ENCODE measurements at regions not wholly inside any gene's neighbourhood (a gene's known extent, or its start where the extent isn't known, plus 50 kb on each side); places are given as distances from the start of the nearest gene placed in this dataset.

DNA sequence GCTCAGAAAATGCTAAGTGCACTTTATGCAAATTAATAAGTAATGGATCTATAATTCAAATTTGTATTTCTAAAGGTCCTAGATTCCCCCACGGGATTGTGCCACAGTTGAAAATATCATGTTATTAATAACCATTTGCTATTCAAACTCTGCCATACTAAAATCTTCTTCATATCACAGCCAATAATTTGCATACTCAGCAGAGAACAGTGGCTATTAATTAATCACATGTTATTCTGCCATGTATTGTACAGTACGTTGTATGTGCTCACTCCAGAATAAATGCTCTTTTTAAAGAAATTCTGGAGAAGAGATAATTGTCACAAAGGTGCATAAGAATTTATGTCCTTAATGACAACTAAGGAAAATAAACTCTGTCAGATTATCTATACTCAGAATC, 184.9 kb upstream of the LUZP2 start:
- H3K4me3 ChIP-seq = no peak overlapping the region
- no peaks in the 10 kb centered on the region for H3K9me3 ChIP-seq
- H3K27me3 ChIP-seq = no peaks in the 10 kb centered on the region
- H3K4me1 ChIP-seq = no peaks in the 10 kb centered on the region
- H3K36me3 ChIP-seq = no peaks in the 10 kb centered on the region
- intact Hi-C loops (cut with DNase I) = no loop called here
- TF ChIP-seq POLR2AphosphoS5 (IDR thresholded peaks at IDR 0.05; ENCODE audit: insufficient read depth in 1 of 2, low read depth in 1 of 2) = no peak
- no peak for TF ChIP-seq POLR2A (IDR thresholded peaks at IDR 0.05)
- TF ChIP-seq, protein P1, sequence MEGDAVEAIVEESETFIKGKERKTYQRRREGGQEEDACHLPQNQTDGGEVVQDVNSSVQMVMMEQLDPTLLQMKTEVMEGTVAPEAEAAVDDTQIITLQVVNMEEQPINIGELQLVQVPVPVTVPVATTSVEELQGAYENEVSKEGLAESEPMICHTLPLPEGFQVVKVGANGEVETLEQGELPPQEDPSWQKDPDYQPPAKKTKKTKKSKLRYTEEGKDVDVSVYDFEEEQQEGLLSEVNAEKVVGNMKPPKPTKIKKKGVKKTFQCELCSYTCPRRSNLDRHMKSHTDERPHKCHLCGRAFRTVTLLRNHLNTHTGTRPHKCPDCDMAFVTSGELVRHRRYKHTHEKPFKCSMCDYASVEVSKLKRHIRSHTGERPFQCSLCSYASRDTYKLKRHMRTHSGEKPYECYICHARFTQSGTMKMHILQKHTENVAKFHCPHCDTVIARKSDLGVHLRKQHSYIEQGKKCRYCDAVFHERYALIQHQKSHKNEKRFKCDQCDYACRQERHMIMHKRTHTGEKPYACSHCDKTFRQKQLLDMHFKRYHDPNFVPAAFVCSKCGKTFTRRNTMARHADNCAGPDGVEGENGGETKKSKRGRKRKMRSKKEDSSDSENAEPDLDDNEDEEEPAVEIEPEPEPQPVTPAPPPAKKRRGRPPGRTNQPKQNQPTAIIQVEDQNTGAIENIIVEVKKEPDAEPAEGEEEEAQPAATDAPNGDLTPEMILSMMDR (IDR thresholded peaks at IDR 0.05) = no peak
- H3K27ac ChIP-seq = no peak overlapping the region
- no peak for DNase-seq (ENCODE audit: extremely low spot score in 2 of 2)

DNA sequence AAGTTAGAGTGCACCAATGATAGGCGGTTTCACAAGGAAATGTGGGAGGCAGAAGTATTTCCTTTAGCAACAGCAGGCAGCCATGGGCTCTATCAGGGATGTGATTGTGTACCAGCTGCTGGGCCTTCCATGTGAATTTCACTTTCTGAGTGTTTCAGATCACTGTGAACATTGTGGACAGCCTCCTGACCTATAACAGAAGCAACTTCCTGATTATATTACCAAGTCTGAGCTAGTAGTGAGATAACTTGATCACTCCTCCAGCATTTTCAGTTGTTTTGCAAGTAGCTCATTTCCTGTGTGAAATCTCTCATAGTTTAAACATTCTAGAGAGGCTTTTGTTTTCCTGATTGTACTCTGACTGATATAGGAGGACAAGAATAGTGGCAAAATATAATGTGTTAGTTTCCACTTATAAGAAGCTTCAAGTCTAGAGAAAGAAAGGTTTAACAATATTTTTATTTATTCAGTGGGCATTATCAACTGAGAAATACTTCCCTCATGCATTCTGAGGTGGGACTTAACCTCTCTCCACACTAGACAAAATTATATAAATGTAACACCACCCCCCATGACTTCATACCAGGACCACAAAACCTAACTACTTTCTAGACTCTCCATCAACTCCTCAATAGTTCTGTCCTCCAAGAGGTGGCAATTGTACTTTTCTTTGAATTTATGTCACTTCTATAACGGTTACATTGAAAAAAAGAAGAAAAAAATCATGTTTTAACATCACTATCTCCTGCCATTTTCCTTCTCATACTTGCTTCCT, 184.2 kb upstream of the LUZP2 start:
- Histone ChIP-seq H3K27me3 (no peaks in the 10 kb centered on the region), H3K27ac (no peak overlapping the region), H3K4me3 (no peak overlapping the region), H3K9me3 (no peaks in the 10 kb centered on the region), H3K36me3 (no peaks in the 10 kb centered on the region), H3K4me1 (no peaks in the 10 kb centered on the region)
- intact Hi-C loops (cut with DNase I) = no loop called here
- DNase-seq (ENCODE audit: extremely low spot score in 2 of 2) = no peak
- no peak for TF ChIP-seq POLR2AphosphoS5 (IDR thresholded peaks at IDR 0.05; ENCODE audit: insufficient read depth in 1 of 2, low read depth in 1 of 2)
- TF ChIP-seq, protein P1 (IDR thresholded peaks at IDR 0.05) = no peak
- no peak for TF ChIP-seq POLR2A (IDR thresholded peaks at IDR 0.05)

DNA sequence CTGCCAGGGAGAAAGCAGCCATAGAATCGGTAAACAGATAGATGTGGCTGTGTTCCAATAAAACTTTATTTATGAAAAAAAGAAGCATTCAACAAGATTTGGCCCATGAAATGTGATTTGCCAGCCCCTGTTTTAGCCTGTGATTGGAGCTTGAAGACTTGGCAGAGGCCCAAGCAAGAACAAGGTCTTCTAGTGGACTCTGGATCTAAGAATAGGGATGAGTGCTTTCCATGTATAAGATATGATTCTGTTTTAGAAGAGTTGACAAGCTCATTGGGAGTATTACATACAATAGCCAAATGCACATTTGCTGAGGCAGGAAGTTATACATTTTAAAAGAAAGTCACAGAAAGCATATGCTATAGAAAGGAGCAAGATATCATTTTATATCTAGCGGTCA, 175.6 kb upstream of the LUZP2 start:
- Histone ChIP-seq H3K27me3 (no peaks in the 10 kb centered on the region), H3K4me3 (no peak overlapping the region), H3K27ac (no peak overlapping the region), H3K36me3 (no peaks in the 10 kb centered on the region), H3K4me1 (no peaks in the 10 kb centered on the region), H3K9me3 (no peaks in the 10 kb centered on the region)
- DNase-seq (ENCODE audit: extremely low spot score in 2 of 2) = no peak
- intact Hi-C loops (cut with DNase I) = no loop called here
- TF ChIP-seq POLR2AphosphoS5 (IDR thresholded peaks at IDR 0.05; ENCODE audit: insufficient read depth in 1 of 2, low read depth in 1 of 2) (no peak), POLR2A (IDR thresholded peaks at IDR 0.05) (no peak)
- TF ChIP-seq, protein P1 (IDR thresholded peaks at IDR 0.05) = no peak

DNA sequence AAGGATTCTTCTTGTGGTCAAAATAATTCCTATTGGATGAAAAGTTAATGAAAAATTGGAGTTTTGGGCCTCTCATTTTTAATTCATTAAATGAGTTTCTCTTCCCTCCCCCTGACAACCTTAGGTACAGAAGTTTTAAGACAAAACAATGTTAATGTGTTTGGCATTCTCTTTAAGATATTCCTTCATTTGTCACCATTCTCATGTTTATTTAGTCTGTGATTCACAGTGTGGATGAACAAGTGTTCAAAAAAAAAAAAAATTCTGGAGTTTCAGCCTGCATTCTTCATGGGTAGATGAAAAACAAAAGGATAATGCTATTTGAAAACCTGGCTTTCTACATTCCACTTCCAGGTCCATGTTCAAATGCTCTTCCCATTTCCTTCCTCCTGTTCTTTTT, 172.6 kb upstream of the LUZP2 start:
- intact Hi-C loops (cut with DNase I) = no loop called here

DNA sequence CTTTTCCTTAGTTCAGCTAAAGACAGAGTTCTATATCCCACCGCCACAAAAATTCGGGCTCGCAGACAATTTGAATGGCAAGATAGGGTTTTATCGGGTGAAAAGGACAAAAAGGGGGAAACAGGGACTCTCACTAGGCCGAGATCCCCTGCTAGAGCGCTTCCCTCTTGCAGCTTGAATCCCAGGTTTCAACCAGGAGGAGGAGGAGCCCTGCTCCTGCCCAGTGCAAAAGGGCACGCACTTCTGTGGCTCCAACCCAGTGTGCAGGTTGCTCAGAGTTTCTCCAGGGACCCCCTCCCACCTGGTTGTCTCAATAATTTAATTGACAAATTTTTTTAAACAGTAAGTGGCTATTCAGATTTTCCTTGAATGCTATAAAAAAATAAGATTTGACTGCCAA, 152.6 kb upstream of the LUZP2 start:
- no peak for DNase-seq (ENCODE audit: extremely low spot score in 2 of 2)
- intact Hi-C loops (cut with DNase I) = no loop called here
- Histone ChIP-seq H3K4me1 (no peaks in the 10 kb centered on the region), H3K36me3 (no peaks in the 10 kb centered on the region), H3K27me3 (no peaks in the 10 kb centered on the region), H3K27ac (no peak overlapping the region), H3K9me3 (no peaks in the 10 kb centered on the region), H3K4me3 (no peak overlapping the region)
- TF ChIP-seq POLR2AphosphoS5 (IDR thresholded peaks at IDR 0.05; ENCODE audit: insufficient read depth in 1 of 2, low read depth in 1 of 2) (no peak), POLR2A (IDR thresholded peaks at IDR 0.05) (no peak)
- TF ChIP-seq, protein P1 (IDR thresholded peaks at IDR 0.05) = no peak

More for the DNA sequence above, 172.6 kb upstream of the LUZP2 start:
- H3K9me3 ChIP-seq = no peaks in the 10 kb centered on the region
- H3K4me1 ChIP-seq = no peaks in the 10 kb centered on the region
- no peak for DNase-seq (ENCODE audit: extremely low spot score in 2 of 2)
- H3K4me3 ChIP-seq = no peak overlapping the region
- no peak overlapping the region for H3K27ac ChIP-seq
- H3K36me3 ChIP-seq = no peaks in the 10 kb centered on the region
- no peaks in the 10 kb centered on the region for H3K27me3 ChIP-seq
- TF ChIP-seq POLR2AphosphoS5 (IDR thresholded peaks at IDR 0.05; ENCODE audit: insufficient read depth in 1 of 2, low read depth in 1 of 2) = no peak
- no peak for TF ChIP-seq POLR2A (IDR thresholded peaks at IDR 0.05)
- TF ChIP-seq, protein P1 (IDR thresholded peaks at IDR 0.05) = no peak
